ENCODE measurements at regions not wholly inside any gene's neighbourhood (a gene's known extent, or its start where the extent isn't known, plus 50 kb on each side); places are given as distances from the start of the nearest gene placed in this dataset.

DNA sequence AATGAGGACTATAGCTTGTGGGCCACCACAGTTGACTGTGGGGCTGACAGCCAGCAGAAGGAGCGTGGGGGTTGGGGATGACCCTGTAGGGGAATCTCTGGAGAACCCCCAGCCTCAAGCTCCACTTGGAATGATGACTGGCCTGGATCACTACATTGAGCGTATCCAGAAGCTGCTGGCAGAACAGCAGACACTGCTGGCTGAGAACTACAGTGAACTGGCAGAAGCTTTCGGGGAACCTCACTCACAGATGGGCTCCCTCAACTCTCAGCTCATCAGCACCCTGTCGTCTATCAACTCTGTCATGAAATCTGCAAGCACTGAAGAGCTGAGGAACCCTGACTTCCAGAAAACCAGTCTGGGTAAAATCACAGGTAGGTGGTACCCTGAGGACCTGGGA, 128.4 kb upstream of the DMRT1 start:
- Histone ChIP-seq H3K4me3 (replicated peaks in 1 of 3; ENCODE audit: insufficient read depth in 1 of 3, low read depth in 1 of 3, low read length in 3 of 3) (no peak overlapping the region), H3K36me3 (ENCODE audit: control insufficient read depth in 2 of 2, extremely low read depth in 1 of 2, insufficient read depth in 2 of 2, low read length in 2 of 2) (peaks cover 11 to 26% of the 10 kb centered on the region in 2 experiments), H3K4me2 (ENCODE audit: insufficient read depth, low read length) (no peak overlapping the region), H4K20me1 (replicated peaks; ENCODE audit: control insufficient read depth, extremely low read depth, insufficient read depth, low read length) (no peaks in the 10 kb centered on the region), H3K27ac (ENCODE audit: insufficient read depth, low read depth, low read length) (no peak overlapping the region), H3K79me2 (ENCODE audit: control insufficient read depth, insufficient read depth, low read length) (peaks cover 97% of the 10 kb centered on the region), H3K27me3 (ENCODE audit: control insufficient read depth in 2 of 2, insufficient read depth in 2 of 2, low read length in 2 of 2) (no peaks in the 10 kb centered on the region), H3K9me3 (replicated peaks; ENCODE audit: control insufficient read depth, insufficient read depth, low read length) (no peaks in the 10 kb centered on the region), H3K4me1 (ENCODE audit: control insufficient read depth, extremely low read depth, insufficient read depth, low read length) (peaks cover 32% of the 10 kb centered on the region), H3K9ac (replicated peaks; ENCODE audit: extremely low read depth, insufficient read depth, low read length) (no peak overlapping the region), H3K9me1 (replicated peaks; ENCODE audit: control insufficient read depth, extremely low read depth, insufficient read depth, low read length) (no peaks in the 10 kb centered on the region), H2AFZ (ENCODE audit: low read depth, low read length) (no peak overlapping the region)
- dilution Hi-C loops (cut with MboI; ENCODE audit: extremely low pct_ligation_motif_present, low sequenced_read_pairs) (no loop called here), intact Hi-C loops (cut with micrococcal nuclease) (no loop called here)
- ChIA-PET CTCF (interaction anchor here (1.1 to 1.9 kb wide), 4 partner anchors 20 to 35 kb away, joined by 3 to 6 read pairs (median 3); no protein-coding TSS in a partner anchor), POLR2A (no interaction called here)
- BruUV-seq (replicated peaks): no TSS peak
- TF ChIP-seq EZH2 (IDR thresholded peaks at IDR 0.05; ENCODE audit: borderline replicate concordance, low read depth, low read length, severe bottlenecking) (no peak), JUN (IDR thresholded peaks at IDR 0.05; ENCODE audit: borderline replicate concordance, insufficient read depth, insufficient read length, low read depth) (no peak)
- DNase-seq (ENCODE audit: low read depth, low spot score) (no peak), FAIRE-seq (no peak)

DNA sequence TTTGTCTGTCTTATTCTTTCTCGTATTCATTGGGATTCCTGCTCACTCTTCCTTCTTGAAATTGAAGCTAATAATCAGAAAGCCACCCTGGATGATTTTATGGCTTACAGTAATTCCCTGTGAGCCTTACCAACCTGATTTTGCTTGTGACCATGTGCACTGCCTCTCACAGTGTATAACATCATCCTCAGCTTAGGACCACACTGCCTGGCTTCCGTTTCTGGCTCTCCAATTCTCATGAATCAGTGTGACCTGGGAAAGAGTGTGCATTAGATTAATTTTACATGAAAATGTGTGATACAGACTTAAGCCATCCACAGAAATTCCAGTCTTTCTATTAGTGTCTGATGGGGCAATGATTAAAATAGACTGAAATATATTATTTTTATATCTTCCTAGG, 126.8 kb upstream of the DMRT1 start:
- Histone ChIP-seq H3K9me1 (replicated peaks; ENCODE audit: control insufficient read depth, extremely low read depth, insufficient read depth, low read length) (no peaks in the 10 kb centered on the region), H3K27me3 (ENCODE audit: control insufficient read depth in 2 of 2, insufficient read depth in 2 of 2, low read length in 2 of 2) (no peaks in the 10 kb centered on the region), H2AFZ (ENCODE audit: low read depth, low read length) (no peak overlapping the region), H3K4me1 (ENCODE audit: control insufficient read depth, extremely low read depth, insufficient read depth, low read length) (peaks cover 20% of the 10 kb centered on the region), H3K36me3 (ENCODE audit: control insufficient read depth in 2 of 2, extremely low read depth in 1 of 2, insufficient read depth in 2 of 2, low read length in 2 of 2) (peaks cover 11 to 28% of the 10 kb centered on the region in 2 experiments), H3K4me2 (ENCODE audit: insufficient read depth, low read length) (peak overlapping the region; percentile 14), H3K79me2 (ENCODE audit: control insufficient read depth, insufficient read depth, low read length) (peaks cover 94% of the 10 kb centered on the region), H3K9me3 (replicated peaks; ENCODE audit: control insufficient read depth, insufficient read depth, low read length) (no peaks in the 10 kb centered on the region), H3K27ac (ENCODE audit: insufficient read depth, low read depth, low read length) (no peak overlapping the region), H3K9ac (replicated peaks; ENCODE audit: extremely low read depth, insufficient read depth, low read length) (no peak overlapping the region), H3K4me3 (replicated peaks in 1 of 3; ENCODE audit: insufficient read depth in 1 of 3, low read depth in 1 of 3, low read length in 3 of 3) (no peak overlapping the region), H4K20me1 (replicated peaks; ENCODE audit: control insufficient read depth, extremely low read depth, insufficient read depth, low read length) (no peaks in the 10 kb centered on the region)
- dilution Hi-C loops (cut with MboI; ENCODE audit: extremely low pct_ligation_motif_present, low sequenced_read_pairs): no loop called here
- ChIA-PET POLR2A (no interaction called here), CTCF (interaction anchor here (0.6 to 1.9 kb wide), 2 partner anchors 22 to 23 kb away, joined by 3 to 6 read pairs; no protein-coding TSS in a partner anchor)
- no peak for TF ChIP-seq JUN (IDR thresholded peaks at IDR 0.05; ENCODE audit: borderline replicate concordance, insufficient read depth, insufficient read length, low read depth)
- no peak for TF ChIP-seq FOS (IDR thresholded peaks at IDR 0.05; ENCODE audit: borderline replicate concordance, insufficient read depth, low read length)
- no peak for TF ChIP-seq GATA2 (IDR thresholded peaks at IDR 0.05; ENCODE audit: insufficient read depth, insufficient read length, low read depth, low read length)
- TF ChIP-seq, protein P1, sequence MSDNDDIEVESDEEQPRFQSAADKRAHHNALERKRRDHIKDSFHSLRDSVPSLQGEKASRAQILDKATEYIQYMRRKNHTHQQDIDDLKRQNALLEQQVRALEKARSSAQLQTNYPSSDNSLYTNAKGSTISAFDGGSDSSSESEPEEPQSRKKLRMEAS (IDR thresholded peaks at IDR 0.05; ENCODE audit: insufficient read depth, insufficient read length): no peak
- no peak for TF ChIP-seq POLR2AphosphoS5 (IDR thresholded peaks at IDR 0.05; ENCODE audit: insufficient read depth, low read depth, low read length)
- no peak for TF ChIP-seq POLR2A (IDR thresholded peaks at IDR 0.05; ENCODE audit: low read depth, low read length)
- peak; percentile 59 for FAIRE-seq
- intact Hi-C loops (cut with micrococcal nuclease): no loop called here
- no TSS peak for BruUV-seq (replicated peaks)
- no peak for DNase-seq (ENCODE audit: low read depth, low spot score)

All from endothelial cell of umbilical vein (primary cell).